Upper lobe of left lung (tissue), 6 donors: ENCODE measurements at regions not wholly inside any gene's neighbourhood (a gene's known extent, or its start where the extent isn't known, plus 50 kb on each side); places are given as distances from the start of the nearest gene placed in this dataset.

ENCODE experiments used
- ATAC-seq, 2 donors: fragments of 200-7000 bp; cut with Tn5 transposase; one replicate each; pipeline ENCODE4 v1.9.1; 2022; ENCODE audit warnings: mild to moderate bottlenecking in 2 of 2, moderate library complexity in 2 of 2; ENCODE audit not compliant: low FRiP score in 2 of 2
- DNase-seq, 2 donors: peaks; one replicate each; pipeline ENCODE4 v3.0.0-alpha.2; 2019 to 2020
- H3K27ac ChIP-seq, 4 donors: fragments of 200-600 bp; sonication (generic); one replicate each; pipeline ENCODE4 v1.5.1; 2016 to 2019
- H3K27me3 ChIP-seq, 4 donors: fragments of 200-600 bp; sonication (generic); one replicate each; pipeline ENCODE4 v1.5.1; 2017 to 2019
- H3K36me3 ChIP-seq, 4 donors: fragments of 200-600 bp; sonication (generic); one replicate each; pipeline ENCODE4 v1.5.1; 2016 to 2019
- H3K4me1 ChIP-seq, 4 donors: fragments of 200-600 bp; sonication (generic); one replicate each; pipeline ENCODE4 v1.5.1; 2018 to 2019
- H3K4me3 ChIP-seq, 4 donors: fragments of 200-600 bp; sonication (generic); one replicate each; pipeline ENCODE4 v1.5.1; 2017 to 2019; ENCODE audit warnings: mild to moderate bottlenecking in 2 of 4, moderate library complexity in 1 of 4
- H3K9me3 ChIP-seq, 4 donors: fragments of 200-600 bp; sonication (generic); one replicate each; pipeline ENCODE4 v1.5.1; 2018 to 2019
- CTCF ChIP-seq, 6 experiments: fragments of 450-650 bp in 4 of 6; fragments of 200-600 bp in 2 of 6; sonication (generic) in 2 of 6; IDR thresholded peaks; one replicate each; pipeline ENCODE4 v1.5.1; 2016 to 2019; ENCODE audit warnings: antibody characterized with exemption in 6 of 6
- EP300 ChIP-seq, 4 donors: sonication (generic); formaldehyde crosslinking; IDR thresholded peaks; one replicate each; pipeline ENCODE4 v1.5.1; 2017; ENCODE audit warnings: antibody characterized with exemption in 4 of 4, control low read depth in 2 of 4
- POLR2A ChIP-seq, 4 donors: fragments of 450-650 bp; IDR thresholded peaks; one replicate each; pipeline ENCODE4 v1.5.1; 2016 to 2017; ENCODE audit warnings: antibody characterized with exemption in 4 of 4, mild to moderate bottlenecking in 2 of 4
- POLR2AphosphoS5 ChIP-seq, 2 donors: sonication (generic); formaldehyde crosslinking; IDR thresholded peaks; one replicate each; pipeline ENCODE4 v1.5.1; 2017; ENCODE audit warnings: antibody characterized with exemption in 2 of 2
- WGBS, 2 donors: methylation state at CpG; one replicate each; pipeline ENCODE4 v1.1.5; 2017 to 2018; 5-methylcytosine and 5-hydroxymethylcytosine counted together
- donor health status: DM: no; HTN: no; CAD: no; lungs with moderate emphysema.
- donor health status: DM: no; HTN: yes; CAD: no; lungs with severe emphysema.

DNA sequence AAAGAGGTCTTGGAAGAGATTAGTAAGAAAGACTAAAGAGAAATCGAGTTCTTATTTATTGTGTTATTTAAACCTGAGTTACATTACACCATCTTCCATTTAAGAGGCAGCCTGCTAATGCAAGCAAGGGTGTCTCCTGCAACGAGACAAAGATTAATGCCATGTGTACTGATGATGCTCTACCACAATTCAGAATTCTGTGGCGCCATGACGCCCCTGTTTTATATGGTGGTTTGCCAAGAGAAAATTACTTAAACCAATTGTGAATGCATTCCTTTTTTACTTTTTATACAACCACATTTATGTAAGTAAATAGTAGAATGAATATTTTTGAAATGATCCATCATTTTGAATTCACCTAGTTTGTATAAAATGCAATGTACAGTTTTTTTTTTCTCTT lies 356.1 kb upstream of the ZEB2 start:
- WGBS, 2 donors, result 86 to 91% methylated on average over 4 of the region's 4 CpGs
- DNase-seq (no peak), ATAC-seq (no peak)
- Histone ChIP-seq H3K27me3 (no peaks in the 10 kb centered on the region), H3K9me3 (no peaks in the 10 kb centered on the region), H3K4me3 (no peak overlapping the region), H3K36me3 (no peaks in the 10 kb centered on the region), H3K4me1 (no peaks in the 10 kb centered on the region), H3K27ac (no peak overlapping the region)
- TF ChIP-seq CTCF (IDR thresholded peaks at IDR 0.05), result no peak
- TF ChIP-seq POLR2AphosphoS5 (IDR thresholded peaks at IDR 0.05), result no peak
- TF ChIP-seq EP300 (IDR thresholded peaks at IDR 0.05), result no peak
- TF ChIP-seq POLR2A (IDR thresholded peaks at IDR 0.05), result no peak

DNA sequence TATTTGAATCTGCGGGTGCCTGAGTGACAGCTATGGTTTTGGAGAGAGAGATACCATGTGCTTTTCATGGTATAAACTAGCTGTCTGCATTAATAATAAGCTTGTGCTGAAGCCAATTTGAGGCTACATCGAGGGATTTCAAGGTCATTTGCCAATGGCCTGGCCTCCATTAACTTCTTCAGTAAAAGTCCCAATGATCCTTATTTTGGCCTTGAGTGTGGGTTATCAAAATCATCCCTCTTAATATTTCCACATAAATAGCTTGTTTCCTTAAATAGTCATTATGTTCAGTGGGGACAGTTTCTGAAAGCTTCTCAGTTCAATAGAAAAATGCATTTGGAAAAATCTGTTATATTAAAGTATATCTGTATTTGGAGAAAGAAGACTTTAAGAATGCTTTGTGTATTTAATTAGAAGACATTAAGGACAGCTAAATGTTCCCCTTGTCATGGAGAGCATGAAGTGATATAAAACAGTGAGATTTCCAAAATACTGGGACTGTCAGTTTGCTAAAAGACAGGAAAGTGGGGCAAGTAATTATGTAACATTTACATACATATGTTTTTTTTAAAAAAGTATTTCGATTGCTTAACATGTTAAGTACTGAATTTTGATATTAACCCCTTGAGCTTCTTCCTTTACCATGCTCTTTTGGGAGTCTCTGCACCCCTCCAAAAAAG lies 355.5 kb upstream of the ZEB2 start:
- no peaks in the 10 kb centered on the region for H3K27me3 ChIP-seq
- no peaks in the 10 kb centered on the region for H3K36me3 ChIP-seq
- DNase-seq, result no peak
- no peak for TF ChIP-seq EP300 (IDR thresholded peaks at IDR 0.05)
- H3K4me3 ChIP-seq, result no peak overlapping the region
- H3K27ac ChIP-seq, result no peak overlapping the region
- no peak for ATAC-seq
- 60 to 61% methylated on average over 3 of the region's 3 CpGs for WGBS, 2 donors
- no peaks in the 10 kb centered on the region for H3K9me3 ChIP-seq
- no peaks in the 10 kb centered on the region for H3K4me1 ChIP-seq

DNA sequence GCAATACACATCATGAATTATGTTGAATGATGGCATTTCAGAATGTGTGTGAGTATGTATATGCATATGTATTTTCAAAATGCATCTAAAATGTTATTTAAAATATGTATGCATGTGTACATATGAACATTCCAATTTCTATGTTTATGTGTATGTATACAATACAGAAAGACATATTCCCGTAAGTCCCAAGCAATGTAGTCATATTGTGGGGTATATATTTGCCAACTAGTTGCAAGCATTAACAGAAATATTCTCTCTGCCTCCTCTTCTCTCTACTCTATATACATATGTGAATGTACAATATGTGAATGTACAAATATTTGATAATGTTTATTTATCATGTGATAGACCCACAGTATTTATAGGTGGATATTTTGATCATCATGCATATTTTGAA lies 345.8 kb upstream of the ZEB2 start:
- no peak for ATAC-seq
- Histone ChIP-seq H3K27me3 (no peaks in the 10 kb centered on the region), H3K4me3 (no peak overlapping the region), H3K4me1 (no peaks in the 10 kb centered on the region), H3K9me3 (no peaks in the 10 kb centered on the region), H3K36me3 (no peaks in the 10 kb centered on the region), H3K27ac (no peak overlapping the region)
- no peak for DNase-seq
- TF ChIP-seq EP300 (IDR thresholded peaks at IDR 0.05), result no peak
- no peak for TF ChIP-seq CTCF (IDR thresholded peaks at IDR 0.05)
- no peak for TF ChIP-seq POLR2AphosphoS5 (IDR thresholded peaks at IDR 0.05)
- TF ChIP-seq POLR2A (IDR thresholded peaks at IDR 0.05), result no peak
- 100% methylated on average over 1 of the region's 1 CpG for whole genome bisulfite sequencing, 2 donors

- 80 to 86% methylated on average over 4 of the region's 4 CpGs for WGBS, 2 donors
- no peak overlapping the region for H3K4me3 ChIP-seq
- no peaks in the 10 kb centered on the region for H3K36me3 ChIP-seq
- ATAC-seq (no peak), DNase-seq (no peak)
- H3K27ac ChIP-seq, result no peak overlapping the region
- H3K9me3 ChIP-seq, result no peaks in the 10 kb centered on the region
- no peaks in the 10 kb centered on the region for H3K27me3 ChIP-seq
- no peaks in the 10 kb centered on the region for H3K4me1 ChIP-seq
- no peak for TF ChIP-seq POLR2A (IDR thresholded peaks at IDR 0.05)
- no peak for TF ChIP-seq POLR2AphosphoS5 (IDR thresholded peaks at IDR 0.05)
- TF ChIP-seq EP300 (IDR thresholded peaks at IDR 0.05), result no peak
- TF ChIP-seq CTCF (IDR thresholded peaks at IDR 0.05), result no peak
Measured at GRCh38 chr2:144859716-144860115, 339.8 kb upstream of the ZEB2 start.

DNA sequence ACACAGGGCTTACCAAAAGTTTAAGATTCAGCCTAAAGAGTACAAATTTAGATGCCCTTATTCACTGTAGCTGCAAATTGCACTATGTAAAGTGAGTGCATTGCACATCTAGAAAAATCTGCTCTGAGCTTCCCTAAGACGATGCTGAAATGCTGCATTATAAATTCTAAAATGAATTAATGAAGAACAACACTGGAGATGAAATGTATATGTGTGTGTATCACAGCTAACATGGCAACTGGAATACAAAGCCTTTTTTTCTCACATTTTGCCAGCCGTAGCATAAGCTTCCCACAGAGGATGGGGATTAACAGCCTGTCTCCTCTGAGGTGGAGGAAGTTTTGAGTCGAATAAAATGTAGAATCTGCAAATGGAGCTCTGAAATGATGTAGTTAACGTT lies 338.3 kb upstream of the ZEB2 start:
- TF ChIP-seq POLR2AphosphoS5 (IDR thresholded peaks at IDR 0.05) (no peak), POLR2A (IDR thresholded peaks at IDR 0.05) (no peak), CTCF (IDR thresholded peaks at IDR 0.05) (no peak), EP300 (IDR thresholded peaks at IDR 0.05) (no peak)
- DNase-seq (no peak), ATAC-seq (no peak)
- H3K4me1 ChIP-seq, result no peaks in the 10 kb centered on the region
- no peaks in the 10 kb centered on the region for H3K27me3 ChIP-seq
- H3K36me3 ChIP-seq, result no peaks in the 10 kb centered on the region
- no peak overlapping the region for H3K27ac ChIP-seq
- no peaks in the 10 kb centered on the region for H3K9me3 ChIP-seq
- H3K4me3 ChIP-seq, result no peak overlapping the region
- 88 to 95% methylated on average over 4 of the region's 4 CpGs for WGBS, 2 donors
